ENCODE measurements at regions not wholly inside any gene's neighbourhood (a gene's known extent, or its start where the extent isn't known, plus 50 kb on each side); places are given as distances from the start of the nearest gene placed in this dataset.
"Not testable (repeated sequence)": the region's sequence is repeated elsewhere in the genome, so short reads cannot be mapped to it uniquely, and the experiment has no call there.

- DNase-seq = peak; percentile 7
Observed at GRCh38 chr18:38244480-38244879, 678.9 kb upstream of the CELF4 start.

- DNase-seq = no peak
Observed at GRCh38 chr18:38243291-38243690, 677.7 kb upstream of the CELF4 start.

GRCh38 chr18:38241736-38242135 is 676.1 kb upstream of the CELF4 start:
- DNase-seq = no peak

- DNase-seq = no peak
Observed at GRCh38 chr18:38241216-38241615, 675.6 kb upstream of the CELF4 start.

GRCh38 chr18:38239606-38240005 is 674.0 kb upstream of the CELF4 start:
- DNase-seq = no peak

GRCh38 chr18:38237796-38238195 is 672.2 kb upstream of the CELF4 start:
- DNase-seq = no peak

GRCh38 chr18:38221476-38222100 is 656.0 kb upstream of the CELF4 start:
- peak; percentile 79 for DNase-seq

- peak; percentile 0 for DNase-seq
Observed at GRCh38 chr18:38198956-38199355, 633.4 kb upstream of the CELF4 start.

GRCh38 chr18:38198526-38198925 is 632.9 kb upstream of the CELF4 start:
- DNase-seq = peak; percentile 40

- DNase-seq = no peak
Observed at GRCh38 chr18:38186491-38186890, 620.9 kb upstream of the CELF4 start.

- peak; percentile 26 for DNase-seq
Observed at GRCh38 chr18:38174594-38174993, 609.0 kb upstream of the CELF4 start.

- DNase-seq = no peak
Observed at GRCh38 chr18:38174173-38174572, 608.6 kb upstream of the CELF4 start.

- no peak for DNase-seq
Observed at GRCh38 chr18:38170845-38171244, 605.2 kb upstream of the CELF4 start.

- no peak for DNase-seq
Observed at GRCh38 chr18:38167623-38168022, 602.0 kb upstream of the CELF4 start.

- DNase-seq = not testable (repeated sequence)
Observed at GRCh38 chr18:38153116-38153515, 587.5 kb upstream of the CELF4 start.

- DNase-seq = peak; percentile 46
Observed at GRCh38 chr18:38116716-38117115, 551.1 kb upstream of the CELF4 start.

GRCh38 chr18:38115201-38115600 is 549.6 kb upstream of the CELF4 start:
- no peak for DNase-seq

GRCh38 chr18:38087538-38087937 is 521.9 kb upstream of the CELF4 start:
- DNase-seq = no peak

- DNase-seq = no peak
Observed at GRCh38 chr18:38081516-38081915, 515.9 kb upstream of the CELF4 start.

GRCh38 chr18:38077229-38077628 is 511.6 kb upstream of the CELF4 start:
- no peak for DNase-seq

- DNase-seq = no peak
Observed at GRCh38 chr18:38076346-38077070, 510.9 kb upstream of the CELF4 start.

GRCh38 chr18:38074298-38074876 is 508.8 kb upstream of the CELF4 start:
- no peak for DNase-seq

- no peak for DNase-seq
Observed at GRCh38 chr18:38067821-38068220, 502.2 kb upstream of the CELF4 start.

GRCh38 chr18:38067086-38067485 is 501.5 kb upstream of the CELF4 start:
- no peak for DNase-seq
